Panc1 (cell line): ENCODE measurements at regions not wholly inside any gene's neighbourhood (a gene's known extent, or its start where the extent isn't known, plus 50 kb on each side); places are given as distances from the start of the nearest gene placed in this dataset.

Source experiments
- ATAC-seq: fragments of 200-7000 bp; cut with Tn5 transposase; 2 replicates; pipeline ENCODE4 v1.9.1; 2020; ENCODE audit warnings: mild to moderate bottlenecking, moderate library complexity
- BruUV-seq: library from RNA; stranded (reverse); fragments of 400-500 nt; replicated peaks from 2 replicates; lab custom pipeline; 2021; lab: Mats Ljungman, UMichigan
- CTCF ChIA-PET: fragments of 300-600 bp; sonication (Branson Sonifier 250); formaldehyde crosslinking; loops from one replicate; lab custom pipeline; 2022; ENCODE audit warnings: antibody characterized with exemption; lab: Charles Lee
- POLR2A ChIA-PET: fragments of 300-600 bp; sonication (Branson Sonifier 250); formaldehyde crosslinking; loops from one replicate; lab custom pipeline; 2022; ENCODE audit warnings: antibody characterized with exemption; lab: Charles Lee
- DNase-seq: peaks from one replicate; pipeline ENCODE4 v3.0.0-alpha.2; 2010; ENCODE audit warnings: low read depth, low spot score
- H3K27ac ChIP-seq: 2 replicates; pipeline ENCODE4 v1.5.1; 2011; ENCODE audit warnings: mild to moderate bottlenecking, low read length, inconsistent platforms
- H3K27me3 ChIP-seq: fragments of 200-500 bp; sonication (Bioruptor generic); 2 replicates; pipeline ENCODE4 v1.6.0; 2014; ENCODE audit warnings: low read length, inconsistent platforms; ENCODE audit not compliant: control insufficient read depth, insufficient read depth
- H3K36me3 ChIP-seq: fragments of 200-500 bp; sonication (Bioruptor generic); 2 replicates; pipeline ENCODE4 v1.5.1; 2014; ENCODE audit warnings: inconsistent platforms, mild to moderate bottlenecking, low read length, moderate library complexity; ENCODE audit not compliant: control insufficient read depth, insufficient read depth
- H3K4me1 ChIP-seq: 2 replicates; pipeline ENCODE4 v1.5.1; 2011; ENCODE audit warnings: inconsistent platforms, mild to moderate bottlenecking, low read length, moderate library complexity; ENCODE audit not compliant: control insufficient read depth, insufficient read depth
- H3K4me3 ChIP-seq, 2 experiments: 2 replicates each; pipeline ENCODE4 v1.5.1; 2011 to 2012; ENCODE audit warnings: low read depth in 2 of 2, low read length in 2 of 2, mild to moderate bottlenecking in 2 of 2, inconsistent platforms in 1 of 2, moderate library complexity in 1 of 2
- H3K9me3 ChIP-seq: fragments of 200-500 bp; sonication (Bioruptor generic); 2 replicates; pipeline ENCODE4 v1.5.1; 2014; ENCODE audit warnings: low read depth, mild to moderate bottlenecking, inconsistent platforms, low read length, moderate library complexity; ENCODE audit not compliant: control insufficient read depth, insufficient read depth
- CTCF ChIP-seq: fragments of 450-650 bp; IDR thresholded peaks from 2 replicates; pipeline ENCODE4 v1.5.1; 2017; ENCODE audit warnings: mild to moderate bottlenecking
- POLR2AphosphoS5 ChIP-seq: IDR thresholded peaks from 2 replicates; pipeline ENCODE4 v1.6.1; 2012; ENCODE audit warnings: mild to moderate bottlenecking, low read depth, low read length, moderate library complexity
- REST ChIP-seq, 2 experiments: IDR thresholded peaks; 2 replicates each; pipeline ENCODE4 v1.6.1; 2011 to 2012; ENCODE audit warnings: low read depth in 2 of 2, control low read depth in 1 of 2, low read length in 1 of 2, mild to moderate bottlenecking in 1 of 2, moderate library complexity in 1 of 2; ENCODE audit not compliant: insufficient read depth in 1 of 2
- SIN3A ChIP-seq: IDR thresholded peaks from 2 replicates; pipeline ENCODE4 v1.6.1; 2012; ENCODE audit warnings: low read depth, mild to moderate bottlenecking, low read length, moderate library complexity, borderline replicate concordance; ENCODE audit not compliant: insufficient read depth
- TCF7L2 ChIP-seq: IDR thresholded peaks from 2 replicates; pipeline ENCODE4 v1.6.1; 2011; ENCODE audit warnings: mild to moderate bottlenecking, low read depth, low read length, inconsistent platforms
- in situ Hi-C: cut with HindIII; loops from 2 replicates; pipeline ENCODE4 v1.10.0; 2016; ENCODE audit warnings: low sequenced_read_pairs, low pct_unique_long_range_greater_than_20kb
- intact Hi-C: fragments of 100-400 bp; cut with micrococcal nuclease; formaldehyde crosslinking; loops from one replicate; pipeline ENCODE4 v1.10.0; 2022; ENCODE audit not compliant: unreplicated experiment

GRCh38 chr21:43277481-43278351 lies 108.9 kb downstream of the CRYAA start:
- H3K36me3 ChIP-seq = no peaks in the 10 kb centered on the region
- no peaks in the 10 kb centered on the region for H3K27me3 ChIP-seq
- in situ Hi-C loops (no loop called here), intact Hi-C loops (no loop called here)
- ChIA-PET POLR2A (no interaction called here), CTCF (no interaction called here)
- ATAC-seq (no peak), DNase-seq (no peak)
- H3K27ac ChIP-seq = no peak overlapping the region
- no peaks in the 10 kb centered on the region for H3K9me3 ChIP-seq
- no TSS peak for BruUV-seq
- no peaks in the 10 kb centered on the region for H3K4me1 ChIP-seq
- H3K4me3 ChIP-seq = no peak overlapping the region
- no peak for TF ChIP-seq CTCF
- no peak for TF ChIP-seq POLR2AphosphoS5
- no peak for TF ChIP-seq TCF7L2
- no peak for TF ChIP-seq REST (IDR thresholded peaks at IDR 0.05; ENCODE audit: insufficient read depth in 1 of 2, low read depth in 2 of 2, low read length in 1 of 2)
- TF ChIP-seq SIN3A = no peak

- ATAC-seq = no peak
- Histone ChIP-seq H3K4me1 (no peaks in the 10 kb centered on the region), H3K27ac (no peak overlapping the region), H3K9me3 (no peaks in the 10 kb centered on the region), H3K36me3 (no peaks in the 10 kb centered on the region), H3K27me3 (no peaks in the 10 kb centered on the region), H3K4me3 (no peak overlapping the region)
- POLR2A ChIA-PET = no interaction called here
- in situ Hi-C loops (no loop called here), intact Hi-C loops (no loop called here)
- BruUV-seq = no TSS peak
- DNase-seq = no peak
- CTCF ChIA-PET = no interaction called here
- no peak for TF ChIP-seq REST (IDR thresholded peaks at IDR 0.05; ENCODE audit: insufficient read depth in 1 of 2, low read depth in 2 of 2, low read length in 1 of 2)
- TF ChIP-seq SIN3A = no peak
Observed at GRCh38 chr21:43276811-43277210, 108.0 kb downstream of the CRYAA start.
